ENCODE measurements at regions not wholly inside any gene's neighbourhood (a gene's known extent, or its start where the extent isn't known, plus 50 kb on each side); places are given as distances from the start of the nearest gene placed in this dataset.

GRCh38 chr4:128590034-128590740 lies 219.3 kb upstream of the JADE1 start:
- TF ChIP-seq CTCF (conservative IDR thresholded peaks at IDR 0.05) (no peak), ZFX (IDR thresholded peaks at IDR 0.05) (no peak)
